Testis (tissue), 2 donors: ENCODE measurements at regions not wholly inside any gene's neighbourhood (a gene's known extent, or its start where the extent isn't known, plus 50 kb on each side); places are given as distances from the start of the nearest gene placed in this dataset.

ENCODE experiments used
- DNase-seq: peaks from one replicate; pipeline ENCODE4 v3.0.0-alpha.2; 2019
- H3K27ac ChIP-seq, 2 donors: fragments of 200-600 bp; sonication (generic); one replicate each; pipeline ENCODE4 v1.5.1; 2019
- H3K27me3 ChIP-seq: fragments of 200-600 bp; sonication (generic); one replicate; pipeline ENCODE4 v1.5.1; 2019
- H3K36me3 ChIP-seq: fragments of 200-600 bp; sonication (generic); one replicate; pipeline ENCODE4 v1.5.1; 2017; ENCODE audit warnings: low read depth; ENCODE audit errors: missing control alignments
- H3K4me1 ChIP-seq: fragments of 200-600 bp; sonication (generic); one replicate; pipeline ENCODE4 v1.5.1; 2019
- H3K4me3 ChIP-seq, 2 donors: fragments of 200-600 bp; sonication (generic); one replicate each; pipeline ENCODE4 v1.5.1; 2017 to 2019
- H3K9me3 ChIP-seq: fragments of 200-600 bp; sonication (generic); one replicate; pipeline ENCODE4 v1.5.1; 2017
- CTCF ChIP-seq, 3 experiments: fragments of 450-650 bp in 2 of 3; fragments of 200-600 bp in 1 of 3; sonication (generic) in 1 of 3; IDR thresholded peaks; one replicate each; pipeline ENCODE4 v1.5.1; 2016 to 2019; ENCODE audit warnings: antibody characterized with exemption in 3 of 3, mild to moderate bottlenecking in 2 of 3, moderate library complexity in 1 of 3
- POLR2A ChIP-seq: fragments of 450-650 bp; IDR thresholded peaks from one replicate; pipeline ENCODE4 v1.6.1; 2017; ENCODE audit warnings: antibody characterized with exemption, mild to moderate bottlenecking, moderate library complexity
- WGBS, 2 donors: methylation state at CpG; one replicate each; pipeline ENCODE4 v1.1.5; 2018; 5-methylcytosine and 5-hydroxymethylcytosine counted together
- intact Hi-C: fragments of 100-400 bp; cut with DNase I; formaldehyde crosslinking; loops from one replicate; pipeline ENCODE4 v1.15.1; 2023; ENCODE audit warnings: low total_unique reads

GRCh38 chr4:89665662-89666061 is 171.3 kb downstream of the SNCA start:
- Histone ChIP-seq H3K27ac (no peak overlapping the region), H3K27me3 (no peaks in the 10 kb centered on the region), H3K36me3 (no peaks in the 10 kb centered on the region), H3K4me1 (no peaks in the 10 kb centered on the region), H3K4me3 (no peak overlapping the region), H3K9me3 (no peaks in the 10 kb centered on the region)
- intact Hi-C loops = no loop called here
- WGBS, 2 donors = 77 to 82% methylated on average over 3 of the region's 3 CpGs
- TF ChIP-seq CTCF (IDR thresholded peaks at IDR 0.05) (no peak), POLR2A (no peak)
- DNase-seq = no peak

GRCh38 chr4:89664521-89664920 is 172.4 kb downstream of the SNCA start:
- no peaks in the 10 kb centered on the region for H3K9me3 ChIP-seq

DNA sequence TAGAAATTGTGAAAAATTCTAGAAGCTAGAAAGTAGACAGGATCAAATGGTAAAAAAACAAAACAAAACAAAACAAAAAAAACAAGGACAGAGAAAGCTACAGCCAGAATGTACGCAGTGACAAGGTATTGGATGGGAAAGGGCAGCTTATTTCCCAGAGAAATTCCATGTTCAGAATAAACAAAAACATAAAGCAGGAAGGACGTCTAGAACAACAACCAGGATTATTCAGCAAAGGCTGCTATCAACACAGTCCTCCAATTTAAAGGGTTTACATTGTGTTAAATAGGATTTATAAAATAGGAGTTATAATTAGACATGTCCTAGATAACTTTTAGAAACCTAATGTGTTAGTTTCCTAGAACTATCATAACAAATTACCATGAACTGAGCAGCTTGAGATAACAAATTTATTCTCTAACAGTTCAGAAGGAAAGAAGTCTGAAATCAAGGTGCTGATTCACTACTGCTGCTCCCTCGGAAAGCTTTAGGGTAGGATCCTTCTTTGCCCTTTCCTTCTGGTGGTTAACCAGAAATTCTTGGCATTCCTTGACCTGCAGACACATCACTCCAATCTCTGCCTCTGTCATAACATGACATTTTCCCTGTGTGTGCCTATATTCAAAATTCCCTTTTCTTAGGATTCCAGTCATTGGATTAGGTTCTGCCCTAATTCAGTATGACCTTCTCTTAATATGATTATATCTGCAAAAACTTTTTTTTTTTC is 175.6 kb downstream of the SNCA start:
- intact Hi-C loops = no loop called here
- WGBS, 2 donors = 70 to 78% methylated on average over 3 of the region's 3 CpGs
- no peaks in the 10 kb centered on the region for H3K9me3 ChIP-seq
- H3K27ac ChIP-seq = no peak overlapping the region
- H3K4me1 ChIP-seq = no peaks in the 10 kb centered on the region
- TF ChIP-seq POLR2A (no peak), CTCF (IDR thresholded peaks at IDR 0.05) (no peak)
- DNase-seq = no peak
- H3K27me3 ChIP-seq = no peaks in the 10 kb centered on the region
- no peak overlapping the region for H3K4me3 ChIP-seq
- H3K36me3 ChIP-seq = no peaks in the 10 kb centered on the region

More at GRCh38 chr4:89664521-89664920, 172.4 kb downstream of the SNCA start:
- Histone ChIP-seq H3K27ac (no peak overlapping the region), H3K27me3 (no peaks in the 10 kb centered on the region), H3K36me3 (no peaks in the 10 kb centered on the region), H3K4me1 (no peaks in the 10 kb centered on the region), H3K4me3 (no peak overlapping the region)
- TF ChIP-seq CTCF (IDR thresholded peaks at IDR 0.05) (no peak), POLR2A (no peak)
- no peak for DNase-seq
- intact Hi-C loops = no loop called here

DNA sequence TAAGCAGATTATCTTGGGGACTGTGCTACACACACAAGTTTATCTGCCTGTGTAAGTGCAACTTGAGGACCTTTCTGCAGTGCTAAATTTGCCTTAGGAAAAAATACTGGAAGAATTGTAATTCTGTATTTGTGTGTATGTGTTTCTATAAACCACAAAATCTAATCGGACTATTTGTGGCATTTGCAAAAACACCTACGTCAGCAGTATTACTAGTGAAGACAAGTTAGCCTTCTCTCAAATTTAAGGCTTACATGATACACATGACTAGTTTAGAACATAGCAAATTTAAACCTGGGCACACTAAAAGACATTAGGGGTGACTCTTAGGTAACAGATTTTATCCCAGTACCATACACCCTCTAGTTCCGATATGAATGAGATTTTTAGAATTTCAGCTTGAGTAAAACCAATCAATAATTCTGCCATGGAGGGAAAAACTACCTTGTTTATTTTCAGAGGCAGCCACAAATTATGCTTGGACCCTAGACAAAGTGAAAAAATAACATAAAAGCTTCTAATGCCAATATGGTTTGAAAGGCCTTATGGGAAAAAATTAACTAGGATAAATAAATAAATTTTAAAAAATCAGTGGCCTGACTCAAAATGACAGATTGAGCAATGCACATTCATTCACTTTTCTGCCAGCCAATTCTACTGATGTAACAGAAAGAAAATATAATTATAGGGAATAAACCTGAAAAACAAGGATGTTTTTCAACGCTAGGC is 176.4 kb downstream of the SNCA start:
- WGBS, 2 donors = 88 to 95% methylated on average over 4 of the region's 4 CpGs
- intact Hi-C loops = no loop called here

More for the DNA sequence above, 176.4 kb downstream of the SNCA start:
- H3K36me3 ChIP-seq = no peaks in the 10 kb centered on the region
- no peak for DNase-seq
- H3K4me3 ChIP-seq = no peak overlapping the region
- TF ChIP-seq POLR2A = no peak
- TF ChIP-seq CTCF (IDR thresholded peaks at IDR 0.05) = no peak
- no peaks in the 10 kb centered on the region for H3K27me3 ChIP-seq
- no peaks in the 10 kb centered on the region for H3K9me3 ChIP-seq
- no peaks in the 10 kb centered on the region for H3K4me1 ChIP-seq
- H3K27ac ChIP-seq = no peak overlapping the region
